DND-41 (cell line): ENCODE measurements at regions not wholly inside any gene's neighbourhood (a gene's known extent, or its start where the extent isn't known, plus 50 kb on each side); places are given as distances from the start of the nearest gene placed in this dataset.

Source experiments
- ATAC-seq: fragments of 200-7000 bp; cut with Tn5 transposase; 3 replicates; pipeline ENCODE4 v1.9.1; 2021; ENCODE audit warnings: low read depth; ENCODE audit not compliant: insufficient read depth
- DNase-seq: peaks from one replicate; pipeline ENCODE4 v3.0.0-alpha.2; 2020
- H2AFZ ChIP-seq: 2 replicates; pipeline ENCODE4 v1.6.0; 2012; ENCODE audit warnings: low read depth, low read length
- H3K27ac ChIP-seq: 2 replicates; pipeline ENCODE4 v1.5.1; 2012; ENCODE audit warnings: low read length, inconsistent platforms
- H3K27me3 ChIP-seq: fragments of 200-600 bp; sonication (generic); 2 replicates; pipeline ENCODE4 v1.6.0; 2012; ENCODE audit warnings: low read length, mild to moderate bottlenecking, inconsistent platforms; ENCODE audit not compliant: insufficient read depth, poor library complexity
- H3K36me3 ChIP-seq: 2 replicates; pipeline ENCODE4 v1.5.1; 2012; ENCODE audit warnings: low read length, inconsistent platforms; ENCODE audit not compliant: insufficient read depth
- H3K4me1 ChIP-seq: 2 replicates; pipeline ENCODE4 v1.5.1; 2012; ENCODE audit warnings: mild to moderate bottlenecking, low read length; ENCODE audit not compliant: insufficient read depth
- H3K4me2 ChIP-seq: 2 replicates; pipeline ENCODE4 v1.6.0; 2012; ENCODE audit warnings: mild to moderate bottlenecking, moderate library complexity, low read length, inconsistent platforms; ENCODE audit not compliant: insufficient read depth
- H3K4me3 ChIP-seq, 2 experiments: fragments of 200-600 bp in 1 of 2; shearing (Covaris generic) in 1 of 2; 2 replicates each; pipeline ENCODE4 v1.5.1; 2012 to 2016; ENCODE audit warnings: inconsistent platforms in 2 of 2, low read length in 2 of 2, mild to moderate bottlenecking in 2 of 2, low read depth in 1 of 2, moderate library complexity in 1 of 2
- H3K79me2 ChIP-seq: 2 replicates; pipeline ENCODE4 v1.6.0; 2012; ENCODE audit warnings: low read length, inconsistent platforms; ENCODE audit not compliant: insufficient read depth
- H3K9ac ChIP-seq: 2 replicates; pipeline ENCODE4 v1.6.0; 2012; ENCODE audit warnings: low read depth, mild to moderate bottlenecking, inconsistent platforms, low read length, moderate library complexity
- H3K9me3 ChIP-seq: 2 replicates; pipeline ENCODE4 v1.5.1; 2012; ENCODE audit warnings: low read length, moderate library complexity, mild to moderate bottlenecking, inconsistent platforms; ENCODE audit not compliant: insufficient read depth, severe bottlenecking
- H4K20me1 ChIP-seq: 2 replicates; pipeline ENCODE4 v1.6.0; 2012; ENCODE audit warnings: low read length; ENCODE audit not compliant: insufficient read depth
- EZH2 ChIP-seq: IDR thresholded peaks from 3 replicates; pipeline ENCODE4 v1.6.1; 2012; ENCODE audit warnings: borderline replicate concordance, low read depth, mild to moderate bottlenecking, moderate library complexity, low read length, inconsistent platforms; ENCODE audit not compliant: severe bottlenecking
- TF ChIP-seq, protein P1 (sequence below): IDR thresholded peaks from 2 replicates; pipeline ENCODE4 v1.5.1; 2012; ENCODE audit warnings: borderline replicate concordance, low read length, moderate library complexity, mild to moderate bottlenecking; ENCODE audit not compliant: poor library complexity, severe bottlenecking; ENCODE audit errors: extremely low read depth

DNA sequence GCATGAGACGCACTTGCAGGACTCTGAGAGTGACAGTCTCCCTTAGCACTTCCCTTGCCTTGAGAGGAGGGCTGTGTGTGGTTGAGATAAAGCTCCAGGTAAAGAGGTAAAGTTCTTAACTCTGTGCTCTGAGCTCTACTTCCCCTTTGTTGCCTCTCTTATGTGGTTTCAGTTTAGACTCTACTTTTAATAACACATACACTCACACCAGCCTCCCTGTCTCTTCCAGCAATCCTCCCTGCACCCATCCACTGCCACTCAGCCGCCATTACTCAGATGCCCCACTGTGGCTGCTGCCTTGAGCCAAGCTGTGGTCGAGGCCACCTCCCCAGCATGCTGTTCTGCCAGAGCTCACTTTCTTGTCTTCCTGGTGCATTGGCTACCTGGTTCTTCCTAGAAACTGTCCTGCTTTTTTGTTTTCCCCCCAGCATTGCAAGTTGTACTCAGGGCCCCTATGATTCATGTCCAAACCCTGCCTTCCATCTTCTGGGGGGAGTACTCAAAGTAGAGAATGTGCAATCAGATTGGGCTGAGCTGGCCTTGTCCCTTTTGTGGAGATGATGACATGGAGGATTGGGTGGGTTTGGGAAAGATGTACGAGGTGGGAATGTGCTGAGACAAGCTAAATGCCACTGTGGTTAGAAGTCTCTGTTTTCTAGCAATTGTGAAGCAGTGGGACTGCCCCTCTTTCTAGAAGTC is 115.5 kb upstream of the PARP11 start:
- no peak overlapping the region for H3K4me3 ChIP-seq
- H3K27ac ChIP-seq, result no peak overlapping the region
- H2AFZ ChIP-seq, result no peak overlapping the region
- peak; percentile 53; the same call in 2 of the 3 replicates for ATAC-seq
- TF ChIP-seq EZH2, result no peak
- TF ChIP-seq, protein P1, sequence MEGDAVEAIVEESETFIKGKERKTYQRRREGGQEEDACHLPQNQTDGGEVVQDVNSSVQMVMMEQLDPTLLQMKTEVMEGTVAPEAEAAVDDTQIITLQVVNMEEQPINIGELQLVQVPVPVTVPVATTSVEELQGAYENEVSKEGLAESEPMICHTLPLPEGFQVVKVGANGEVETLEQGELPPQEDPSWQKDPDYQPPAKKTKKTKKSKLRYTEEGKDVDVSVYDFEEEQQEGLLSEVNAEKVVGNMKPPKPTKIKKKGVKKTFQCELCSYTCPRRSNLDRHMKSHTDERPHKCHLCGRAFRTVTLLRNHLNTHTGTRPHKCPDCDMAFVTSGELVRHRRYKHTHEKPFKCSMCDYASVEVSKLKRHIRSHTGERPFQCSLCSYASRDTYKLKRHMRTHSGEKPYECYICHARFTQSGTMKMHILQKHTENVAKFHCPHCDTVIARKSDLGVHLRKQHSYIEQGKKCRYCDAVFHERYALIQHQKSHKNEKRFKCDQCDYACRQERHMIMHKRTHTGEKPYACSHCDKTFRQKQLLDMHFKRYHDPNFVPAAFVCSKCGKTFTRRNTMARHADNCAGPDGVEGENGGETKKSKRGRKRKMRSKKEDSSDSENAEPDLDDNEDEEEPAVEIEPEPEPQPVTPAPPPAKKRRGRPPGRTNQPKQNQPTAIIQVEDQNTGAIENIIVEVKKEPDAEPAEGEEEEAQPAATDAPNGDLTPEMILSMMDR, result no peak
- no peaks in the 10 kb centered on the region for H4K20me1 ChIP-seq
- no peaks in the 10 kb centered on the region for H3K4me1 ChIP-seq
- H3K27me3 ChIP-seq, result peaks cover 6% of the 10 kb centered on the region
- no peak overlapping the region for H3K9ac ChIP-seq
- DNase-seq, result no peak
- H3K79me2 ChIP-seq, result no peaks in the 10 kb centered on the region
- H3K9me3 ChIP-seq, result no peaks in the 10 kb centered on the region
- no peaks in the 10 kb centered on the region for H3K36me3 ChIP-seq
- no peak overlapping the region for H3K4me2 ChIP-seq

DNA sequence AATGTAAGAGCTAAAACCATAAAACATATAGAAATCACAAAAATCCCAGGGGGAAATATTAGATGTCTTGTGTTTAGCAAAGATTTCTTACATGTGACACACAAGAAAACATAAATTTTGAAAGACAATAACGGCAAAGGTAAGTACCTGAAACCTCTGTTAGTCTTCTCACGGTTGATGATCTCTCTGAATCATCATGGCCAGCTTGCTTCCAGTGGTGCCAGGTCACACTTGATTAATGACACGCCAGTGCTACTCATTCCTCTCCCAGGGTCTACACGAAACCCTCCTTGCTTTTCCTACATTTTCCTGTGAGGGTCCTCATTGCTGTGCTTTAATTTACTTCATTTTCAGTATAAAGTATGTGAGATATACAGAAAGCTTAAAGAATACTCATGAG is 114.4 kb upstream of the PARP11 start:
- Histone ChIP-seq H3K4me3 (no peak overlapping the region), H3K4me1 (no peaks in the 10 kb centered on the region), H3K27me3 (peaks cover 4% of the 10 kb centered on the region), H2AFZ (no peak overlapping the region), H3K27ac (no peak overlapping the region), H3K36me3 (no peaks in the 10 kb centered on the region), H3K9ac (no peak overlapping the region), H4K20me1 (no peaks in the 10 kb centered on the region), H3K79me2 (no peaks in the 10 kb centered on the region), H3K9me3 (no peaks in the 10 kb centered on the region), H3K4me2 (no peak overlapping the region)
- ATAC-seq, result no peak
- TF ChIP-seq EZH2, result no peak
- TF ChIP-seq, protein P1, result no peak
- DNase-seq, result no peak

DNA sequence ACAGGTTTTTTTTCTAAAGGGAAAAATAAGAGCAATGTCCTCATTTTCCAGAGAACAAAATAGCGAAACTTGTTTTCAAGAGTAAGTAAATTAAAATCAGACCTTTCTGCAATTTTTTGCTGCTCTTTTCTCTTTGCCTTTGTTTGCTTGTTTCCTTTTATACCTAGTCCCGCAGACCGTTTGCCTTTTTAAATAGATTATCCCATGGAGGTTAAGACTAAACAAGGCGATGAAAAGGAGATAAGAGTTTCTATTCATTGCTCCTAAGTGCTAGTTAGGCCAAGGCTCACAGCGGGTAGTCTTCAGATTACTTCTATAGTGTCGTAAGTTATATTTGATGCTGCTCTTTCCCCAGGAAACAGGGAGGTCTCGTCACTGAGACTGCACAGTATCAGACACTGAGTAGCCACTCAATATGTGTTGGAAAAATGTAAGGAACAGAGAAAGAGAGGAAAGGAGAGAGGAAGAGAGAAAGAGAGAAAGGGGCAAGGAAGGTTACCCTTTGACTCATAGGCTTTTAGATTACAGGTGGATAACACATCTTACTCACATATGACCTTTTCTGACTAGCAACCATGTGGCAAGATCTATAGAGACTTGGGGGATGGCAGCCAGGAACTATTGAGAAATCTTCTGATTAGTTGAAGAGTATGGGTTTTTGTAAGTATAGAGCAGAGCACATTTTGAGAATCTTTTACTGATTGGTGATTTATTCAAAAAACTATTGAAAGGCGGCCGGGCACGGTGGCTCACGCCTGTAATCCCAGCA is 107.5 kb upstream of the PARP11 start:
- H3K4me3 ChIP-seq, result no peak overlapping the region
- no peak for DNase-seq
- H3K27ac ChIP-seq, result no peak overlapping the region
- ATAC-seq, result no peak
- no peak overlapping the region for H3K4me2 ChIP-seq
- peaks cover 10% of the 10 kb centered on the region for H3K27me3 ChIP-seq
- H3K79me2 ChIP-seq, result no peaks in the 10 kb centered on the region
- TF ChIP-seq EZH2, result no peak
- TF ChIP-seq, protein P1, result no peak
- no peaks in the 10 kb centered on the region for H3K9me3 ChIP-seq
- no peaks in the 10 kb centered on the region for H4K20me1 ChIP-seq
- H3K4me1 ChIP-seq, result no peaks in the 10 kb centered on the region
- H2AFZ ChIP-seq, result no peak overlapping the region
- H3K9ac ChIP-seq, result no peak overlapping the region
- no peaks in the 10 kb centered on the region for H3K36me3 ChIP-seq
